Activated naive CD4-positive, alpha-beta T cell treated with anti-CD3 and anti-CD28 coated beads, Interleukin-2, amount 50 U/mL, for 24 hours (primary cell): ENCODE measurements at regions not wholly inside any gene's neighbourhood (a gene's known extent, or its start where the extent isn't known, plus 50 kb on each side); places are given as distances from the start of the nearest gene placed in this dataset.
"Not testable (repeated sequence)": the region's sequence is repeated elsewhere in the genome, so short reads cannot be mapped to it uniquely, and the experiment has no call there.

Experiments used
- H3K27ac Mint-ChIP-seq: one replicate; pipeline ENCODE4 v1.8.0; 2021; ENCODE audit warnings: mild to moderate bottlenecking, mixed read lengths
- H3K27me3 Mint-ChIP-seq: one replicate; pipeline ENCODE4 v1.8.0; 2021; ENCODE audit warnings: mixed read lengths
- H3K36me3 Mint-ChIP-seq: one replicate; pipeline ENCODE4 v1.8.0; 2021; ENCODE audit warnings: mixed read lengths
- H3K4me1 Mint-ChIP-seq: one replicate; pipeline ENCODE4 v1.8.0; 2021; ENCODE audit warnings: mixed read lengths
- H3K4me3 Mint-ChIP-seq: one replicate; pipeline ENCODE4 v1.8.0; 2021; ENCODE audit warnings: mild to moderate bottlenecking, mixed read lengths
- H3K9me3 Mint-ChIP-seq: one replicate; pipeline ENCODE4 v1.8.0; 2021; ENCODE audit warnings: mixed read lengths

DNA sequence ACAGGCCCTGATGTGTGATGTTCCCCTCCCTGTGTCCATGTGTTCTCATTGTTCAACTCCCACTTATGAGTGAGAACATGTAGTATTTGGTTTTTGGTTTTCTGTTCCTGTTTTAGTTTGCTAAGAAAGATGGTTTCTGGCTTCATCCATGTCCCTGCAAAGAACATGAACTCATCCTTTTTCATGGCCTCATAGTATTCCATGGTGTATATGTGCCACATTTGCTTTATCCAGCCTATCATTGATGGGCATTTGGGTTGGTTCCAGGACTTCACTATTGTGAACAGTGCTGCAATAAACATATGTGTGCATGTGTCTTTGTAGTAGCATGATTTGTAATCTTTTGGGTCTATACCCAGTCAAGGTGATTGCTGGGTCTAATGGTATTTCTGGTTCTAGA is 211.0 kb downstream of the RRAGB start:
- not testable (repeated sequence) for H3K27ac Mint-ChIP-seq, H3K27me3 Mint-ChIP-seq, H3K4me1 Mint-ChIP-seq, H3K4me3 Mint-ChIP-seq, H3K9me3 Mint-ChIP-seq
- peaks cover 11% of the 10 kb centered on the region for H3K36me3 Mint-ChIP-seq
